Cardiac muscle cell (in vitro differentiated cells and primary cell): ENCODE measurements at regions not wholly inside any gene's neighbourhood (a gene's known extent, or its start where the extent isn't known, plus 50 kb on each side); places are given as distances from the start of the nearest gene placed in this dataset.

ENCODE experiments used
- DNase-seq, 2 donors: peaks; one replicate each; pipeline versions ENCODE4 v3.0.0 to v3.0.0-alpha.2; 2010 to 2017; ENCODE audit warnings: low read depth in 1 of 2, low spot score in 1 of 2
- H3K27ac ChIP-seq: fragments of 200-600 bp; sonication (generic); 2 replicates; pipeline ENCODE4 v1.5.1; 2016
- H3K27me3 ChIP-seq: fragments of 200-600 bp; sonication (generic); 2 replicates; pipeline ENCODE4 v1.6.0; 2016; ENCODE audit warnings: control low read depth
- H3K36me3 ChIP-seq: fragments of 200-600 bp; sonication (generic); 2 replicates; pipeline ENCODE4 v1.5.1; 2016; ENCODE audit warnings: control low read depth
- H3K4me1 ChIP-seq: fragments of 200-600 bp; sonication (generic); 2 replicates; pipeline ENCODE4 v1.8.1; 2017; ENCODE audit warnings: low read depth, mild to moderate bottlenecking, mixed run types
- H3K4me3 ChIP-seq: fragments of 200-600 bp; sonication (generic); 2 replicates; pipeline ENCODE4 v1.5.1; 2016; ENCODE audit warnings: mild to moderate bottlenecking
- H3K9me3 ChIP-seq: fragments of 200-600 bp; sonication (generic); 2 replicates; pipeline ENCODE4 v1.5.1; 2017; ENCODE audit warnings: low read depth, mild to moderate bottlenecking, control low read depth
- TF ChIP-seq, protein P1 (sequence below): IDR thresholded peaks from 2 replicates; pipeline ENCODE4 v1.5.1; 2012; ENCODE audit warnings: low read depth, mild to moderate bottlenecking, low read length

DNA sequence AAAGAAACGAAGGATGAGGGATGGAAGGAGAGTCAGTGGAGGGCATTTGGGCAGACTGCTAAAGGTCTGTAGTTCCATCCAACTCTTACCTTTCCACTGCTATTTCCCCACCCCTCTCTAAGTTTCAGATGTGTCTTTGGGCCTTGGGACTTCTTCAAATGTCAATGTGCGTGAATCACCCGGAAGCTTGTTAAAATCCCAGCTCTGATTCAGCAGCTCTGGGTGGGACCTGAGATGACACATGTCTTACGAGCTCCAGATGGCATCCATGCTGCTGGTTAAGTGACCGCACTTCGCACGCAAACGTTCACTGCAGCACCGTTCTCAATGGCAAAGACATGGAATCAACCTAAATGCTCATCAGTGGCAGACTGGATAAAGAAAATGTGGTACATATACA, 309.9 kb downstream of the VRK1 start:
- H3K4me3 ChIP-seq = no peak overlapping the region
- no peaks in the 10 kb centered on the region for H3K27me3 ChIP-seq
- no peaks in the 10 kb centered on the region for H3K9me3 ChIP-seq
- H3K4me1 ChIP-seq = no peaks in the 10 kb centered on the region
- TF ChIP-seq, protein P1, sequence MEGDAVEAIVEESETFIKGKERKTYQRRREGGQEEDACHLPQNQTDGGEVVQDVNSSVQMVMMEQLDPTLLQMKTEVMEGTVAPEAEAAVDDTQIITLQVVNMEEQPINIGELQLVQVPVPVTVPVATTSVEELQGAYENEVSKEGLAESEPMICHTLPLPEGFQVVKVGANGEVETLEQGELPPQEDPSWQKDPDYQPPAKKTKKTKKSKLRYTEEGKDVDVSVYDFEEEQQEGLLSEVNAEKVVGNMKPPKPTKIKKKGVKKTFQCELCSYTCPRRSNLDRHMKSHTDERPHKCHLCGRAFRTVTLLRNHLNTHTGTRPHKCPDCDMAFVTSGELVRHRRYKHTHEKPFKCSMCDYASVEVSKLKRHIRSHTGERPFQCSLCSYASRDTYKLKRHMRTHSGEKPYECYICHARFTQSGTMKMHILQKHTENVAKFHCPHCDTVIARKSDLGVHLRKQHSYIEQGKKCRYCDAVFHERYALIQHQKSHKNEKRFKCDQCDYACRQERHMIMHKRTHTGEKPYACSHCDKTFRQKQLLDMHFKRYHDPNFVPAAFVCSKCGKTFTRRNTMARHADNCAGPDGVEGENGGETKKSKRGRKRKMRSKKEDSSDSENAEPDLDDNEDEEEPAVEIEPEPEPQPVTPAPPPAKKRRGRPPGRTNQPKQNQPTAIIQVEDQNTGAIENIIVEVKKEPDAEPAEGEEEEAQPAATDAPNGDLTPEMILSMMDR = no peak
- H3K27ac ChIP-seq = no peak overlapping the region
- DNase-seq = no peak
- no peaks in the 10 kb centered on the region for H3K36me3 ChIP-seq

DNA sequence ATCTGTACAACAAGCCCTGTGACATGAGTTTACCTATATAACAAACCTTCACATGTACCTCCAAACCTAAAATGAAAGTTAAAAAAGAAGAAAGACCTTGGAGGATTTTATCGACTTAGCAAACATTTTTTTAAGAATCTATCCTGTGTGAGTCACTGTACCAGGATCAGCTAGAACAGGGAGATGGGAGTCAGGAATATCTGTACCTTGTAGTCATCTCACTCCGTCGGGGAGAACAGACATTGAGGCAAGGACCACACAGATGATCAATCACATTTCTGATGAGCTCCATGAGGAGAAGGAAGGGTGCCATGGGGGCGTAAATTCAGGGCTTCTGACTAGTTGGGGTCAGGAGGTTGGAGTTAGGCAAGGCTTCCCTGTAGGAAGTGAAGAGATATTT, 310.6 kb downstream of the VRK1 start:
- no peak for DNase-seq
- Histone ChIP-seq H3K4me1 (no peaks in the 10 kb centered on the region), H3K4me3 (no peak overlapping the region), H3K9me3 (no peaks in the 10 kb centered on the region), H3K36me3 (no peaks in the 10 kb centered on the region), H3K27ac (no peak overlapping the region), H3K27me3 (no peaks in the 10 kb centered on the region)
- TF ChIP-seq, protein P1 = no peak

DNA sequence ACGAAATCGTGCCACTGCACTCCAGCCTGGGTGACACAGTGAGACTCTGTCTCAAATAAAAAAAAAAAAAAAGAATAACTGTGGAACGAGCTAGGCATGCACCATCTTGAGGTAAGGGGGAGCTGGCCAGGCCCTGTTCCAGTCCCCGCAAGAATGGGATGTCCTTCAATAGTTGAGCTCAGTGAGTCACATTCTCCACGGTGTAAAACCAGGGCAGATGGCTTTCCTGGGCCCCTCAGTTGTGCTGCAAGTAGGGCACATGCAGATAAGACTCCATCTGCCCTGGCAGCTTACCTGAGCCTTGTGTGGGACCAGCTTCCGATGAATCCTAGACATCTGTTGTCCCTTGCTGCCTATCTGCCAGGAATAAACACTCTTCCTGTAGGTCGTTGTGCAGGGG, 312.1 kb downstream of the VRK1 start:
- H3K4me1 ChIP-seq = no peaks in the 10 kb centered on the region
- no peak overlapping the region for H3K27ac ChIP-seq
- TF ChIP-seq, protein P1 = no peak
- no peaks in the 10 kb centered on the region for H3K36me3 ChIP-seq
- DNase-seq = no peak
- no peaks in the 10 kb centered on the region for H3K27me3 ChIP-seq
- no peaks in the 10 kb centered on the region for H3K9me3 ChIP-seq
- H3K4me3 ChIP-seq = no peak overlapping the region

DNA sequence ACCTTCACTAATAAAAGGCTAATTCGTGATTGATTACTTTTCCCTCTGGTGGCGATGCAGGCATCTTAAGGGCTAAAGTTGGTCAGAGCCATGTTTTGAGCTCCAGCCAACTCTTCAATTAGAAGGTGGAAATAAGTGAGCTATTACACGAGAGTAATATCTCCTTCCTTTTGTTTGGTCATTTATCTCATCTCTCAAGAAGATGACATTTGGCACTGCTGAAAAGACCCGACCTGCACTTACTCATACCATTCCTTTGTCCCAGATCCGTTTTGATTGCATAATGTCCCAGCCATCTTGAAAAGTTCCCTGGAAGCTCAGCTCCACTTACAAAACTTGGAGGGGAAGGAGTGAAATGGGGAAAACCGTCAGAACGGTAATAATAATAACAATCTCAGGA, 316.2 kb downstream of the VRK1 start:
- Histone ChIP-seq H3K36me3 (no peaks in the 10 kb centered on the region), H3K27ac (no peak overlapping the region), H3K27me3 (no peaks in the 10 kb centered on the region), H3K4me3 (no peak overlapping the region), H3K9me3 (no peaks in the 10 kb centered on the region), H3K4me1 (no peaks in the 10 kb centered on the region)
- DNase-seq = no peak
- TF ChIP-seq, protein P1 = no peak

DNA sequence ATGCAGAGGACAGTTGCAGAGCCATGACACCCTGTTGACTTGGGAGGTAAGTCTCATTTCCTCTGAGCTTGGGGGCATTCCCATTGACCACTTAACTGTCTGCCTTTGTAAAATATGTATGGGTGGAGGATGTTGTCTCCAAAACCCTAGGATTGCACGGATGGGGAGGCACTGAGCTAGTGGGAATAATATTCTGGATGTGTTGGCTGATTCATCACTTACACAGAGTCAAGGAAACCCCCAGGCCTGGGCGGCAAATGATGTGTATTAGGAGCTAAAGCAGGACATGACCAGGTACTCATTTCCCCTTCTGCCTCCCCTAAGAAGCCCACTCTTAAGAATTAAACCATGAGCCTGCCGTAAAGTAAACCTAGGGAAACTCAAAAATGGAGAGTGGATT, 319.4 kb downstream of the VRK1 start:
- Histone ChIP-seq H3K27ac (no peak overlapping the region), H3K9me3 (no peaks in the 10 kb centered on the region), H3K27me3 (no peaks in the 10 kb centered on the region), H3K4me1 (no peaks in the 10 kb centered on the region), H3K4me3 (no peak overlapping the region), H3K36me3 (no peaks in the 10 kb centered on the region)
- TF ChIP-seq, protein P1 = no peak
- DNase-seq = no peak

DNA sequence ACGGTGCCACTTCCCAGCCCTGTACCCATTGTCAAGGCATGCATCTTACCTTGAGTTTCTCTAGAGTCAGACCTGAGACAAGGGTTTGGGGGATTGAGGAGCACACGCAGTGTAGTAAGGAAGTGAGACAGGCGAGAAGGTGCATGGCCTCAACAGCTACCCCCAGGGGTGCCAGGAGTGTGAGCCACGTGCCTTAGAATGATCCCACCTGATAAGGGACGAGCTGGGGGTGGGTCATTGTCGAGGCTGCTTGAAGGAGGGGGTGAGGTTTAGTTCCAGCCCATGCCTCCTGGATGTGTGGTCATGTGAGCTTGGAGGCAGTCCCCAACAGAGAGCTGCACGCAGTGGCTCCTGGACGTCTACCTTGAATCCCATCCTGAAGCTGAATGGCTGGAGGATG, 320.5 kb downstream of the VRK1 start:
- no peak for DNase-seq
- Histone ChIP-seq H3K4me3 (no peak overlapping the region), H3K36me3 (no peaks in the 10 kb centered on the region), H3K9me3 (no peaks in the 10 kb centered on the region), H3K4me1 (no peaks in the 10 kb centered on the region), H3K27ac (no peak overlapping the region), H3K27me3 (no peaks in the 10 kb centered on the region)
- TF ChIP-seq, protein P1 = no peak
